Thymus (tissue), 11 donors: ENCODE measurements at regions not wholly inside any gene's neighbourhood (a gene's known extent, or its start where the extent isn't known, plus 50 kb on each side); places are given as distances from the start of the nearest gene placed in this dataset.

Experiments
- DNase-seq, 9 donors: peaks; one replicate each; pipeline ENCODE4 v3.0.0-alpha.2; 2013; ENCODE audit warnings: low spot score in 9 of 9, low read depth in 6 of 9, missing footprints in 1 of 9
- H3K27ac ChIP-seq, 2 donors: one replicate each; pipeline ENCODE4 v1.5.1; 2013; ENCODE audit warnings: control low read depth in 1 of 2, low read depth in 1 of 2, low read length in 1 of 2, mild to moderate bottlenecking in 1 of 2, moderate library complexity in 1 of 2
- H3K27me3 ChIP-seq, 2 donors: one replicate each; pipeline ENCODE4 v1.5.1; 2013; ENCODE audit warnings: low read length in 1 of 2; ENCODE audit not compliant: control insufficient read depth in 2 of 2, insufficient read depth in 1 of 2
- H3K36me3 ChIP-seq, 2 donors: one replicate each; pipeline ENCODE4 v1.5.1; 2013; ENCODE audit warnings: low read length in 1 of 2, mild to moderate bottlenecking in 1 of 2, moderate library complexity in 1 of 2; ENCODE audit not compliant: control insufficient read depth in 2 of 2, insufficient read depth in 2 of 2
- H3K4me1 ChIP-seq, 2 donors: one replicate each; pipeline ENCODE4 v1.5.1; 2013; ENCODE audit warnings: low read length in 2 of 2; ENCODE audit not compliant: control insufficient read depth in 2 of 2, insufficient read depth in 2 of 2
- H3K4me3 ChIP-seq, 2 donors: one replicate each; pipeline ENCODE4 v1.5.1; 2013; ENCODE audit warnings: low read length in 2 of 2, control low read depth in 1 of 2, mild to moderate bottlenecking in 1 of 2
- H3K9me3 ChIP-seq, 2 donors: one replicate each; pipeline ENCODE4 v1.5.1; 2013; ENCODE audit warnings: low read length in 1 of 2, mild to moderate bottlenecking in 1 of 2; ENCODE audit not compliant: control insufficient read depth in 2 of 2, insufficient read depth in 1 of 2
- WGBS: extraction: QIAGEN DNeasy Blood & Tissue Kit; methylation state at CpG from one replicate; pipeline ENCODE4 v1.1.7; 2013; 5-methylcytosine and 5-hydroxymethylcytosine counted together
- donor health status: healthy.

DNA sequence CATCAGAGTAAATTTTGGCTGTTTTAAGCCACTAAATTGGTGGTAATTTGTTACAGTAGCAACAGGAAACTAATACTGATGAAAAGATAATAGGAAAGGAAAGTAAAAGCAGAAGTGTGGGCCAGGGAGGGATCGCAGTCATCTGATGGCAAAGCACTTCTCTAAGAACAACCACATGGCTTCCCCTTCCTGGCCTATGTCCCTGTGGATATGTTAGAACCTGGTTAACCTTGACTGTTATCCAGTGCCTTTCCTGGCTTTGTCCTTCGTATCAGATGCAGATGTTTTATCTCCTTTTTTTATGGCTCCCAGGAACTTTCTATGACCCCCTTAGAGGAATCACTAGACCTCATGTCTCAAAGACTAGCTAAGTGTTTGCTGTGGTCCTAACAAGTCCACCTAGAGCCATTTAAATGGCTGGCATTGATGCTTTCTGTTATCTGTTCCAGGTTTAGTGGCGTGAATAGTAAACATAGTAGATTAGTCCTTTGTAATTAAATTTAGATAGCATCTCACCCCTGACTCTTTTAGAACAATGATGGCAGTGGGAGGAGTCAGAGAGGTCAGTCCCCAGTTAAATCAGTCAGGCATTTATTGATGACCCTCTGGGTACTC is 79.2 kb upstream of the PHACTR2 start:
- Histone ChIP-seq H3K27me3 (no peaks in the 10 kb centered on the region), H3K36me3 (no peaks in the 10 kb centered on the region), H3K27ac (no peak overlapping the region), H3K9me3 (no peaks in the 10 kb centered on the region), H3K4me1 (peaks cover 0 to 6% of the 10 kb centered on the region in 2 donors), H3K4me3 (no peak overlapping the region)
- 45% methylated on average over 3 of the region's 3 CpGs for WGBS
- DNase-seq, result peak in 1 of 9 donors; percentile 24

DNA sequence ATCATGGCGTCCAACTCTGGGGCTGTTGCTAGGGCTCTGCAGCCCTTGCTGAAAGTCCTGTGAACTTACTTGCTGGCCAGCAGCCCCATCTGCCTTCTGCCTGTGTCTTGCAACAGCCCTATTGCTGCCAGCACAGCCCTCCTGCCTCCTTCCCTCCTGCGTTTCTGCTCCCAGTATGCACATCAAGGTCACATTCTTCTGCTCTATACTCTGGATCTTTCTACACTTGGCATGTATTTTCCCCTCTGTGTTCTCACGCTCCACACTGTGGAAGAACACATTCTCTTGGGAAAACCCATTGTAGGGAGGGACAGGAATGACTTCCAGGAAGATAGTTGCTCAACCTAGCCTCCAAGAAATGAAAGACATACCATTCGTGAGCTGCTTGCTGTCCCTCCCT is 80.9 kb upstream of the PHACTR2 start:
- no peaks in the 10 kb centered on the region for H3K36me3 ChIP-seq
- no peak overlapping the region for H3K27ac ChIP-seq
- WGBS, result 95% methylated on average over 4 of the region's 4 CpGs
- no peaks in the 10 kb centered on the region for H3K27me3 ChIP-seq
- no peak for DNase-seq
- H3K9me3 ChIP-seq, result no peaks in the 10 kb centered on the region
- no peak overlapping the region for H3K4me3 ChIP-seq
- peaks cover 0 to 6% of the 10 kb centered on the region in 2 donors for H3K4me1 ChIP-seq

DNA sequence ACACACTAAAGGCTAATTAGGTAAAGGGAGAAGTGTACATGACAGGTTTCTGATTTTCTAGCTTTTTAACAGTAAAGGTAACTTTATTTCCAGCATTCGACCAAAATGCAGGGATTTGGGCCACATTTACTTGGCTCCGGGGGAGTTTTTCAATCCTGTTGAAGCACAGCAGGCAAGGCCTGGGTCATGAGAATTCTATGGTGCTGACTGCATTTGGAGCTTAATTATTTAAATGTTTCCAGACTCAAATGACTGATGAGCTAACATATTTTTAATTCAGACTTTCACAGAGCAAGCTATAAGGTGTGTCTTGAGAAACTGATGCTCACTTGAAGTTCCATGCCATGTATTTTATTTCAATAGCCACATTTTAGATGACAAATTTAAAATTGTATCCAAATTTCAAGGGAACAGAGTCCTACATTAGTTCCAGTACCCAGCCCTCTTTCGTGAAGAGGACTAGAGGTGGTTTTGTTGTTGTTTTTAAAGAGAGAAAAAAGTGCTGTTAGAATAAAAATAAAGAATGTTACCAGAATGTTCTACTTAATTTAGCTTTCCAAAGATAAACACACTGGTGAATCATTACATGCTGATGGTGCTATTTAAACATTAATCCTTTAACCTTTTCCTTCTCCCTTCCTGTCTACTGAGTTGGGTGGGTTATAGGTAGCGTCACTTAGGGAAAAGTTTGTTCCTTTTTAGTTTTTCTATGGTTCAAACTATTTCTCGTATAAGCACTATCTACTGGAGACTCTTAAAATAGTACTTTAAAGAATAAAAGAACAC is 82.3 kb upstream of the PHACTR2 start:
- WGBS, result 96% methylated on average over 5 of the region's 5 CpGs

DNA sequence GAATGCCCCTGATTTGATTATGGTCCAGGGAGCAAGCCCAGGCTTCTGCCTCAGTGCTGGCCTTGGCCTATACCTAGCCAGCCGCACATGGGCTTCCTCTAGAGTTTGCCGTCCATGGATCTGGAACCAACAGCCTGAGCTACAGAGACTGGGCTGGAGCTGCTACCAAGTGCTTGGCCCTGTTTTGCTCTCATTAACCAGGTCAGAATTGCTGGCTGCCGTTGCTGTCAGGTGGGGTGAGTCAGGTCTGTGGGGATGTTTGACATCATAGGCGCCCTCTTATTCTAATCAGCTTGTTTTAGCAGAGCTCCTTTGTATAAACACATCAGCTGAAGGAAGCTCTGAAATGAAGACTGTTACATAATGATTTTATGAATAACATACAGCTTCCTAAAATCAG is 83.1 kb upstream of the PHACTR2 start:
- H3K9me3 ChIP-seq, result no peaks in the 10 kb centered on the region
- no peak for DNase-seq
- peaks cover 0 to 6% of the 10 kb centered on the region in 2 donors for H3K4me1 ChIP-seq
- H3K27ac ChIP-seq, result no peak overlapping the region
- no peaks in the 10 kb centered on the region for H3K36me3 ChIP-seq
- no peak overlapping the region for H3K4me3 ChIP-seq
- WGBS, result 96% methylated on average over 4 of the region's 4 CpGs
- no peaks in the 10 kb centered on the region for H3K27me3 ChIP-seq

More for the DNA sequence above, 82.3 kb upstream of the PHACTR2 start:
- Histone ChIP-seq H3K27me3 (no peaks in the 10 kb centered on the region), H3K9me3 (no peaks in the 10 kb centered on the region), H3K4me1 (peaks cover 0 to 6% of the 10 kb centered on the region in 2 donors), H3K27ac (no peak overlapping the region), H3K36me3 (no peaks in the 10 kb centered on the region), H3K4me3 (no peak overlapping the region)
- no peak for DNase-seq

DNA sequence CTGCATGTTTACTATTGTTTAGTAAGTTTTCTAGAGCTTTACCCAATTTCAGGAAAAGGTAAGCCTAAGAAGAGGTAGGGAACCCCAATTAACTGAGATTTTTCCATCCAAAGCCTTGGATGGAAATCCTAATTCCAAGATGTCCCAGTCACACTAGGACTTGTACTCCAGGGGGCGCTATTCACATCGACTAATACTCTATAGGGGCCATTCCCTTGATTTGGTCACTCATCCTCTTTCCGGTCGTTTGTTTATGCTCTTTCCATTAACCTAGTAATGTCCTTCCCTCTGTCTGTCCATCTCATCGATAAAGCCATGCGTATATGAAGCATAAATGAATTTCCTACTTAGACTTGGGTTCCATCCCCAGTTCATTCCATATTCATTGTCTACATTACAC is 80.8 kb upstream of the FUCA2 start:
- Histone ChIP-seq H3K4me1 (no peaks in the 10 kb centered on the region), H3K27ac (no peak overlapping the region), H3K27me3 (no peaks in the 10 kb centered on the region), H3K4me3 (no peak overlapping the region), H3K9me3 (no peaks in the 10 kb centered on the region), H3K36me3 (no peaks in the 10 kb centered on the region)
- 96% methylated on average over 6 of the region's 6 CpGs for WGBS
- DNase-seq, result no peak

DNA sequence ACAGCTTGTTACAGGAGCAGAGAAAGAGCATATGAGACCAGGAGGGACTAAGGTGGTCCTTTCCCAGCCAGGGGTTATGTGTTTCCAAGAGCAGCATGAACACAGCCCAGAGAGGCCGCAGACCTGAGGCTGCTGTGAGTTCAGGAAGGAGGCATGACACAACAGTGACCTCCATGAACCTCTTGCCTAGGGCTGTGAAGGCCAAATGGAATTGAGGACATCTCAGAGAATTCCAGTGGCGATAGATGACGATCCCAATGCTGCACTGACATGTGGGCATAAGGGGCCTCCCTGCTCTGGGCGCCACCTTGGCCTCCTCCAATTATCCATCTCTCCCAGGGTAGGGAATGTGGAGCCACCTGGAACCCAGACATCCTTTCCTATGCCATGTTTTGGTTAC is 79.9 kb upstream of the FUCA2 start:
- no peaks in the 10 kb centered on the region for H3K27me3 ChIP-seq
- no peaks in the 10 kb centered on the region for H3K36me3 ChIP-seq
- no peaks in the 10 kb centered on the region for H3K9me3 ChIP-seq
- H3K4me1 ChIP-seq, result no peaks in the 10 kb centered on the region
- H3K4me3 ChIP-seq, result no peak overlapping the region
- WGBS, result 98% methylated on average over 4 of the region's 4 CpGs
- no peak overlapping the region for H3K27ac ChIP-seq
- DNase-seq, result no peak

DNA sequence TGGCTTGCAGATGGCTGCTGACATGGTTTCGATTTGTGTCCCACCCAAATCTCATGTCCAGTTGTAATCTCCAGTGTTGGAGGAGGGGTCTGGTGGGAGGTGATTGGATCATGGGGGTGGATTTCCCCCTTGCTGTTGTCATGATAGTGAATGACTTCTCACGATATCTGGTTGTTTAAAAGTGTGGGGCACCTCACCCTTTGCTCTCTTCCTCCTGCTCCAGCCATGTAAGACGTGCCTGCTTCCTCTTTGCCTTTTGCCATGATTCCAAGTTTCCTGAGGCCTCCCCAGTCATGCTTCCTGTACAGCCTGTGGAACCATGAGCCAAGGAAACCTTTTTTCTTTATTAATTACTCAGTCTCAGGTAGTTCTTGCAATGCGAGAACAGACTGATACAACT is 77.6 kb upstream of the FUCA2 start:
- H3K4me1 ChIP-seq, result no peaks in the 10 kb centered on the region
- H3K36me3 ChIP-seq, result no peaks in the 10 kb centered on the region
- WGBS, result 96% methylated on average over 4 of the region's 4 CpGs
- H3K27ac ChIP-seq, result no peak overlapping the region
- H3K4me3 ChIP-seq, result no peak overlapping the region
- DNase-seq, result no peak
- H3K27me3 ChIP-seq, result no peaks in the 10 kb centered on the region
- no peaks in the 10 kb centered on the region for H3K9me3 ChIP-seq

DNA sequence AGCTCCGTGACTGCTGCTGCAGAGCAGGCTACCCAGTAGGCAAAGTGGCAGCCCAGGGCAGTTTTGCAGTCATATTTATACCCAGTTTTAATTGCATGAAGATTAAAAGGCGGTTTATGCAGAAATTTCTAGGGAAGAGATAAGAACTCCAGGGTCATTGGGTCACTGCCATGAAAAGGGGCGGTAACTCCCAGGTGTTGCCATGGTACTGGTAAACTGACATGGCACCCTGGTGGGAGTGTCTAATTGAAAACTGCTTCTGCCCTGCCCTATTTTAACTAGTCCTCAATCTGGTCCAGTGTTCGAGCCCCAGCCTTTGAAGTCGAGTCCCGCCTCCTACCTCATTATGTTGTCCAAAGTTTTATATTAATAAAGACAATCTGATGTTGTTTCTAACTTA is 75.0 kb upstream of the FUCA2 start:
- Histone ChIP-seq H3K4me1 (no peaks in the 10 kb centered on the region), H3K36me3 (no peaks in the 10 kb centered on the region), H3K9me3 (no peaks in the 10 kb centered on the region), H3K4me3 (no peak overlapping the region), H3K27me3 (no peaks in the 10 kb centered on the region), H3K27ac (no peak overlapping the region)
- DNase-seq, result no peak
- WGBS, result 96% methylated on average over 6 of the region's 6 CpGs

DNA sequence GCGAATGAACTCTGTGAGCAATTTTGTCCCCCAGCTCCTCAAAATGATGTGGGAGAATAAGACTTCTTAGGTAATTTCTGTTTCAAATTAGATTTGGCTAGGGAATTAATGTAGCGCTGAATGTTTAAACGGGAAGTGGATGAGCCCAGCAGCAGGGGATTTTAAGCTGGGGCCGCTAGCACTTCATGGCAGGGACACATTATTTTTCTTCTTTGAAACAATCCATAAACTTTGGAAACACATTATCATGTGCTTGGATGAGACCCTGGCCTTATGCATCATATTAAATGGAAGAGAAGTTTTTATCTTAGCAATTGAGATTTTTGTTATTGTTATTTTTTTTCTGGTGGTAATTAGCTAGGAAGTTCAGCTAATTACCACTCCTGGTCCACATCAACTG is 74.2 kb upstream of the FUCA2 start:
- no peaks in the 10 kb centered on the region for H3K36me3 ChIP-seq

More for the DNA sequence above, 74.2 kb upstream of the FUCA2 start:
- H3K27me3 ChIP-seq, result no peaks in the 10 kb centered on the region
- 97% methylated on average over 4 of the region's 4 CpGs for WGBS
- DNase-seq, result no peak
- no peak overlapping the region for H3K27ac ChIP-seq
- peaks cover 0 to 2% of the 10 kb centered on the region in 2 donors for H3K9me3 ChIP-seq
- H3K4me3 ChIP-seq, result no peak overlapping the region
- H3K4me1 ChIP-seq, result no peaks in the 10 kb centered on the region
